HG03064 (cell line): ENCODE measurements at regions not wholly inside any gene's neighbourhood (a gene's known extent, or its start where the extent isn't known, plus 50 kb on each side); places are given as distances from the start of the nearest gene placed in this dataset.
"Not testable (repeated sequence)": the region's sequence is repeated elsewhere in the genome, so short reads cannot be mapped to it uniquely, and the experiment has no call there.

Source experiments
- ATAC-seq: cut with Tn5 transposase; IDR thresholded peaks from one replicate; pipeline ENCODE4 v1.9.1; 2021; ENCODE audit warnings: low read depth; ENCODE audit not compliant: unreplicated experiment

GRCh38 chr10:38209332-38209731 lies 115.2 kb downstream of the ZNF37A start:
- no peak for ATAC-seq

- ATAC-seq = not testable (repeated sequence)
Observed at GRCh38 chr10:38209748-38210147, 115.6 kb downstream of the ZNF37A start.

GRCh38 chr10:38212460-38212859 lies 118.3 kb downstream of the ZNF37A start:
- ATAC-seq = no peak

- ATAC-seq = no peak
Observed at GRCh38 chr10:38226385-38226784, 132.2 kb downstream of the ZNF37A start.

GRCh38 chr10:38228394-38228793 lies 134.3 kb downstream of the ZNF37A start:
- ATAC-seq = no peak

GRCh38 chr10:38238479-38238878 lies 144.3 kb downstream of the ZNF37A start:
- not testable (repeated sequence) for ATAC-seq

- ATAC-seq = not testable (repeated sequence)
Observed at GRCh38 chr10:38242061-38242649, 148.0 kb downstream of the ZNF37A start.

GRCh38 chr10:38248113-38248512 lies 154.0 kb downstream of the ZNF37A start:
- not testable (repeated sequence) for ATAC-seq

- ATAC-seq = not testable (repeated sequence)
Observed at GRCh38 chr10:38252551-38252950, 158.4 kb downstream of the ZNF37A start.

GRCh38 chr10:38267555-38267954 lies 173.4 kb downstream of the ZNF37A start:
- ATAC-seq = not testable (repeated sequence)

- not testable (repeated sequence) for ATAC-seq
Observed at GRCh38 chr10:38271031-38271430, 176.9 kb downstream of the ZNF37A start.

- not testable (repeated sequence) for ATAC-seq
Observed at GRCh38 chr10:38274879-38275278, 180.7 kb downstream of the ZNF37A start.

- ATAC-seq = not testable (repeated sequence)
Observed at GRCh38 chr10:38292560-38292959, 198.4 kb downstream of the ZNF37A start.

GRCh38 chr10:38310111-38310510 lies 216.0 kb downstream of the ZNF37A start:
- not testable (repeated sequence) for ATAC-seq

- ATAC-seq = not testable (repeated sequence)
Observed at GRCh38 chr10:38315090-38315805, 221.1 kb downstream of the ZNF37A start.

GRCh38 chr10:38321393-38321792 lies 227.3 kb downstream of the ZNF37A start:
- ATAC-seq = not testable (repeated sequence)

- not testable (repeated sequence) for ATAC-seq
Observed at GRCh38 chr10:38330306-38330705, 236.2 kb downstream of the ZNF37A start.

GRCh38 chr10:38331106-38331505 lies 237.0 kb downstream of the ZNF37A start:
- ATAC-seq = not testable (repeated sequence)

GRCh38 chr10:38333699-38334098 lies 239.6 kb downstream of the ZNF37A start:
- ATAC-seq = not testable (repeated sequence)

- ATAC-seq = not testable (repeated sequence)
Observed at GRCh38 chr10:38350645-38351044, 256.5 kb downstream of the ZNF37A start.

GRCh38 chr10:38354410-38354809 lies 260.3 kb downstream of the ZNF37A start:
- ATAC-seq = not testable (repeated sequence)
